GM12878 (cell line): ENCODE measurements at regions not wholly inside any gene's neighbourhood (a gene's known extent, or its start where the extent isn't known, plus 50 kb on each side); places are given as distances from the start of the nearest gene placed in this dataset.

Source experiments
- BHLHE40 ChIP-seq, 2 experiments: fragments of 450-650 bp in 1 of 2; IDR thresholded peaks; 2 replicates each; pipeline ENCODE4 v1.6.1; 2011 to 2017; ENCODE audit warnings: low read depth in 2 of 2, borderline replicate concordance in 1 of 2, improper control_type of control experiment in 1 of 2, low read length in 1 of 2, mild to moderate bottlenecking in 1 of 2
- HDAC2 ChIP-seq: fragments of 200-600 bp; sonication (generic); IDR thresholded peaks from 2 replicates; pipeline ENCODE4 v1.6.1; 2017
- HDAC6 ChIP-seq: fragments of 200-600 bp; sonication (generic); IDR thresholded peaks from one replicate; pipeline ENCODE4 v1.8.0; 2017; ENCODE audit warnings: antibody characterized with exemption; ENCODE audit not compliant: unreplicated experiment
- MXI1 ChIP-seq: fragments of 150-350 bp; IDR thresholded peaks from 2 replicates; pipeline ENCODE4 v1.6.1; 2011; ENCODE audit warnings: low read depth, mild to moderate bottlenecking, inconsistent platforms, low read length, improper control_type of control experiment
- MYC ChIP-seq: IDR thresholded peaks from 2 replicates; pipeline ENCODE4 v1.6.1; 2011; ENCODE audit warnings: mild to moderate bottlenecking, low read length, moderate library complexity, inconsistent platforms; ENCODE audit not compliant: insufficient read depth, insufficient replicate concordance, insufficient read length, severe bottlenecking
- POLR2A ChIP-seq: IDR thresholded peaks from 2 replicates; pipeline ENCODE4 v1.6.1; 2011; ENCODE audit warnings: low read depth, mild to moderate bottlenecking, low read length
- RAD21 ChIP-seq: IDR thresholded peaks from 2 replicates; pipeline ENCODE4 v1.6.1; 2011; ENCODE audit warnings: mild to moderate bottlenecking, low read depth, low read length, moderate library complexity; ENCODE audit not compliant: insufficient read depth
- SP1 ChIP-seq: IDR thresholded peaks from one replicate; pipeline ENCODE4 v1.6.1; 2011; ENCODE audit warnings: low read depth, low read length
- TF ChIP-seq, protein P1 (sequence below), 3 experiments: IDR thresholded peaks in 2 of 3; conservative IDR thresholded peaks in 1 of 3; 2 replicates each; pipeline ENCODE4 v1.5.1; 2011; ENCODE audit warnings: low read depth in 3 of 3, low read length in 3 of 3, mild to moderate bottlenecking in 3 of 3, control low read depth in 2 of 3, moderate library complexity in 2 of 3, inconsistent platforms in 1 of 3, mixed read lengths in 1 of 3; ENCODE audit not compliant: control insufficient read depth in 2 of 3, insufficient read depth in 1 of 3; ENCODE audit errors: extremely low read depth in 1 of 3
- TF ChIP-seq, protein P2 (sequence below): IDR thresholded peaks from 2 replicates; pipeline ENCODE4 v1.6.1; 2012; ENCODE audit warnings: low read length, inconsistent platforms
- TF ChIP-seq, protein P3 (sequence below): fragments of 450-650 bp; IDR thresholded peaks from 2 replicates; pipeline ENCODE4 v1.6.1; 2017; ENCODE audit warnings: mild to moderate bottlenecking, moderate library complexity

DNA sequence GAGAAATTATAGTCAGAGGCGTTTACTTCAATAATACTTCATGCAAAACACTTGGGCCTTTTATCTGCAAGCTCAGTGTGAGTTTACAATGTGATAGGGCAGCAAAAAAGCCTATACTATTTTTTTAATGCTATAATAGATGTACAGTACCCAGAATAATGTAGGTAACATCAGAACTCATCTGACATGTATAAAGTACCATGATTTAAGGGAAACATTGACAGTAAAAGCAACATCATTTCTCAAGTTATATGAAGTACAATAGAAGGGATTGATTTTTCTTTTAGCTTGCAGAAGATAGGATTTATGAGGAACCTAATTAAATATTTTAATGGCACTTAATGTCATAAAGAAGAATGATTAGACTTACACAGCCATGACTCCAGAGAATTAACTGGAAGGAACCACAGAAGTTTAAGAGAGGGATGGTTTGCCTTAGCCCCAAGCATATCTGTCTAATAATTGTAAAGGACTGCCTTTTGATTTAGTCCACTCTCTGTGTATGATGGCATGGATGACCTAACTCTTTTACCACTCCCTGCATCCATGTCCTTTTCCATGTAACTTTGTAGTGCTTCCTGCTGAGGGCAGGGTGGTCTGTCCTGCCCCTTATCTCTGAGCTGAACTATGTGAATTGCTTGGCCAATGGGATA lies 55.9 kb upstream of the MIS18BP1 start:
- TF ChIP-seq RAD21 (no peak), SP1 (no peak), HDAC2 (no peak), MYC (no peak), MXI1 (no peak), POLR2A (no peak), BHLHE40 (IDR thresholded peaks at IDR 0.05; ENCODE audit: borderline replicate concordance in 1 of 2, low read depth in 2 of 2, low read length in 1 of 2) (no peak), HDAC6 (no peak)
- TF ChIP-seq, protein P1, sequence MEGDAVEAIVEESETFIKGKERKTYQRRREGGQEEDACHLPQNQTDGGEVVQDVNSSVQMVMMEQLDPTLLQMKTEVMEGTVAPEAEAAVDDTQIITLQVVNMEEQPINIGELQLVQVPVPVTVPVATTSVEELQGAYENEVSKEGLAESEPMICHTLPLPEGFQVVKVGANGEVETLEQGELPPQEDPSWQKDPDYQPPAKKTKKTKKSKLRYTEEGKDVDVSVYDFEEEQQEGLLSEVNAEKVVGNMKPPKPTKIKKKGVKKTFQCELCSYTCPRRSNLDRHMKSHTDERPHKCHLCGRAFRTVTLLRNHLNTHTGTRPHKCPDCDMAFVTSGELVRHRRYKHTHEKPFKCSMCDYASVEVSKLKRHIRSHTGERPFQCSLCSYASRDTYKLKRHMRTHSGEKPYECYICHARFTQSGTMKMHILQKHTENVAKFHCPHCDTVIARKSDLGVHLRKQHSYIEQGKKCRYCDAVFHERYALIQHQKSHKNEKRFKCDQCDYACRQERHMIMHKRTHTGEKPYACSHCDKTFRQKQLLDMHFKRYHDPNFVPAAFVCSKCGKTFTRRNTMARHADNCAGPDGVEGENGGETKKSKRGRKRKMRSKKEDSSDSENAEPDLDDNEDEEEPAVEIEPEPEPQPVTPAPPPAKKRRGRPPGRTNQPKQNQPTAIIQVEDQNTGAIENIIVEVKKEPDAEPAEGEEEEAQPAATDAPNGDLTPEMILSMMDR (IDR thresholded peaks at IDR 0.05 in 2 of 3, conservative IDR thresholded peaks at IDR 0.05 in 1 of 3; ENCODE audit: control insufficient read depth in 2 of 3, extremely low read depth in 1 of 3, insufficient read depth in 1 of 3, low read depth in 3 of 3, low read length in 3 of 3), result no peak
- TF ChIP-seq, protein P2, sequence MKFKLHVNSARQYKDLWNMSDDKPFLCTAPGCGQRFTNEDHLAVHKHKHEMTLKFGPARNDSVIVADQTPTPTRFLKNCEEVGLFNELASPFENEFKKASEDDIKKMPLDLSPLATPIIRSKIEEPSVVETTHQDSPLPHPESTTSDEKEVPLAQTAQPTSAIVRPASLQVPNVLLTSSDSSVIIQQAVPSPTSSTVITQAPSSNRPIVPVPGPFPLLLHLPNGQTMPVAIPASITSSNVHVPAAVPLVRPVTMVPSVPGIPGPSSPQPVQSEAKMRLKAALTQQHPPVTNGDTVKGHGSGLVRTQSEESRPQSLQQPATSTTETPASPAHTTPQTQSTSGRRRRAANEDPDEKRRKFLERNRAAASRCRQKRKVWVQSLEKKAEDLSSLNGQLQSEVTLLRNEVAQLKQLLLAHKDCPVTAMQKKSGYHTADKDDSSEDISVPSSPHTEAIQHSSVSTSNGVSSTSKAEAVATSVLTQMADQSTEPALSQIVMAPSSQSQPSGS, result no peak
- TF ChIP-seq, protein P3, sequence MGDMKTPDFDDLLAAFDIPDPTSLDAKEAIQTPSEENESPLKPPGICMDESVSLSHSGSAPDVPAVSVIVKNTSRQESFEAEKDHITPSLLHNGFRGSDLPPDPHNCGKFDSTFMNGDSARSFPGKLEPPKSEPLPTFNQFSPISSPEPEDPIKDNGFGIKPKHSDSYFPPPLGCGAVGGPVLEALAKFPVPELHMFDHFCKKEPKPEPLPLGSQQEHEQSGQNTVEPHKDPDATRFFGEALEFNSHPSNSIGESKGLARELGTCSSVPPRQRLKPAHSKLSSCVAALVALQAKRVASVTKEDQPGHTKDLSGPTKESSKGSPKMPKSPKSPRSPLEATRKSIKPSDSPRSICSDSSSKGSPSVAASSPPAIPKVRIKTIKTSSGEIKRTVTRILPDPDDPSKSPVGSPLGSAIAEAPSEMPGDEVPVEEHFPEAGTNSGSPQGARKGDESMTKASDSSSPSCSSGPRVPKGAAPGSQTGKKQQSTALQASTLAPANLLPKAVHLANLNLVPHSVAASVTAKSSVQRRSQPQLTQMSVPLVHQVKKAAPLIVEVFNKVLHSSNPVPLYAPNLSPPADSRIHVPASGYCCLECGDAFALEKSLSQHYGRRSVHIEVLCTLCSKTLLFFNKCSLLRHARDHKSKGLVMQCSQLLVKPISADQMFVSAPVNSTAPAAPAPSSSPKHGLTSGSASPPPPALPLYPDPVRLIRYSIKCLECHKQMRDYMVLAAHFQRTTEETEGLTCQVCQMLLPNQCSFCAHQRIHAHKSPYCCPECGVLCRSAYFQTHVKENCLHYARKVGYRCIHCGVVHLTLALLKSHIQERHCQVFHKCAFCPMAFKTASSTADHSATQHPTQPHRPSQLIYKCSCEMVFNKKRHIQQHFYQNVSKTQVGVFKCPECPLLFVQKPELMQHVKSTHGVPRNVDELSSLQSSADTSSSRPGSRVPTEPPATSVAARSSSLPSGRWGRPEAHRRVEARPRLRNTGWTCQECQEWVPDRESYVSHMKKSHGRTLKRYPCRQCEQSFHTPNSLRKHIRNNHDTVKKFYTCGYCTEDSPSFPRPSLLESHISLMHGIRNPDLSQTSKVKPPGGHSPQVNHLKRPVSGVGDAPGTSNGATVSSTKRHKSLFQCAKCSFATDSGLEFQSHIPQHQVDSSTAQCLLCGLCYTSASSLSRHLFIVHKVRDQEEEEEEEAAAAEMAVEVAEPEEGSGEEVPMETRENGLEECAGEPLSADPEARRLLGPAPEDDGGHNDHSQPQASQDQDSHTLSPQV, result no peak
